ENCODE measurements at regions not wholly inside any gene's neighbourhood (a gene's known extent, or its start where the extent isn't known, plus 50 kb on each side); places are given as distances from the start of the nearest gene placed in this dataset.

DNA sequence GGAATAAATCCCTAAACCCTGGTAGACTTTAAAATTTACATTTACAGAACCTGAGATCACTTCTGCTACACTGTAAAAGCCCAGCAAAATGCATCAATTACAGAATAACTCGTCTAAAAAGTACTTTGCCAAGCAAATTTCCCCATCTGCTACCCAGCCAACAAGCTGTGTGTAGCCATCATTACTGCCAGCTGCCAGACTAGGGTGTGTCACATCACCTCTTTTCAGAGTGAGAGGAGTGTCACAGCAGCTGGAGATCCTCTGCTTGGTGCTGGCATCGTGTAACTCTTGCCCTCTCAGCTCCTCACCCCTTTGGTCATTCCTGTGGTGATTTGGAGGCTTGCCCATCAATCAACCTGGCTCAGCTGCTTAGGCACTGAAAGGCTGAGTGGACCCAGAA lies 340.4 kb upstream of the MMADHC start:
- Histone ChIP-seq H3K4me1 (no peaks in the 10 kb centered on the region), H3K27ac (no peak overlapping the region), H3K9me3 (no peaks in the 10 kb centered on the region), H3K27me3 (no peaks in the 10 kb centered on the region), H3K4me3 (no peak overlapping the region), H3K36me3 (no peaks in the 10 kb centered on the region)
- intact Hi-C loops (cut with DNase I; ENCODE audit: low total_unique reads) = no loop called here
- no peak for DNase-seq
- TF ChIP-seq POLR2A (IDR thresholded peaks at IDR 0.05) = no peak
- TF ChIP-seq, protein P1, sequence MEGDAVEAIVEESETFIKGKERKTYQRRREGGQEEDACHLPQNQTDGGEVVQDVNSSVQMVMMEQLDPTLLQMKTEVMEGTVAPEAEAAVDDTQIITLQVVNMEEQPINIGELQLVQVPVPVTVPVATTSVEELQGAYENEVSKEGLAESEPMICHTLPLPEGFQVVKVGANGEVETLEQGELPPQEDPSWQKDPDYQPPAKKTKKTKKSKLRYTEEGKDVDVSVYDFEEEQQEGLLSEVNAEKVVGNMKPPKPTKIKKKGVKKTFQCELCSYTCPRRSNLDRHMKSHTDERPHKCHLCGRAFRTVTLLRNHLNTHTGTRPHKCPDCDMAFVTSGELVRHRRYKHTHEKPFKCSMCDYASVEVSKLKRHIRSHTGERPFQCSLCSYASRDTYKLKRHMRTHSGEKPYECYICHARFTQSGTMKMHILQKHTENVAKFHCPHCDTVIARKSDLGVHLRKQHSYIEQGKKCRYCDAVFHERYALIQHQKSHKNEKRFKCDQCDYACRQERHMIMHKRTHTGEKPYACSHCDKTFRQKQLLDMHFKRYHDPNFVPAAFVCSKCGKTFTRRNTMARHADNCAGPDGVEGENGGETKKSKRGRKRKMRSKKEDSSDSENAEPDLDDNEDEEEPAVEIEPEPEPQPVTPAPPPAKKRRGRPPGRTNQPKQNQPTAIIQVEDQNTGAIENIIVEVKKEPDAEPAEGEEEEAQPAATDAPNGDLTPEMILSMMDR (IDR thresholded peaks at IDR 0.05) = no peak

DNA sequence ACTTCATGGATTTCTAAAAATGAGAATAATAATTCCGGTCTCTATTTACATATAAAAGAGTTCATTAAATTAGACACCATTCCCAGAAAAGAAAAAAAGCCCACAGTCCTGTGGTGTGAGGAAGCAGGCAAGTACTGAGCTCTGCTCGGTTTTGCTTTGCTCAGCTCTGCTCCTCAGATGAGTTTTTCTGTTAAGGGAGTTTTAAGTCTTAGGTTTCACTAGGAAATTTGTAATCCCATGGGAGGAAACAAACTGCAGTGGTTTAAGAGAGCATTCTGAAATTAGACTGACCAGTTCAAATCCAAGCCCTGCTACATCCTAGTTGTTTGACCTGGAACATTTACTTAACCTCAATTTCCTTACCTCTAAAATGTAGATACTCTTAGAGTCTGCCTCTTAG lies 338.6 kb upstream of the MMADHC start:
- no peak for TF ChIP-seq POLR2A (IDR thresholded peaks at IDR 0.05)
- TF ChIP-seq, protein P1 (IDR thresholded peaks at IDR 0.05) = no peak
- Histone ChIP-seq H3K4me1 (no peaks in the 10 kb centered on the region), H3K9me3 (no peaks in the 10 kb centered on the region), H3K27ac (no peak overlapping the region), H3K36me3 (no peaks in the 10 kb centered on the region), H3K27me3 (no peaks in the 10 kb centered on the region), H3K4me3 (no peak overlapping the region)
- DNase-seq = no peak
- intact Hi-C loops (cut with DNase I; ENCODE audit: low total_unique reads) = no loop called here

DNA sequence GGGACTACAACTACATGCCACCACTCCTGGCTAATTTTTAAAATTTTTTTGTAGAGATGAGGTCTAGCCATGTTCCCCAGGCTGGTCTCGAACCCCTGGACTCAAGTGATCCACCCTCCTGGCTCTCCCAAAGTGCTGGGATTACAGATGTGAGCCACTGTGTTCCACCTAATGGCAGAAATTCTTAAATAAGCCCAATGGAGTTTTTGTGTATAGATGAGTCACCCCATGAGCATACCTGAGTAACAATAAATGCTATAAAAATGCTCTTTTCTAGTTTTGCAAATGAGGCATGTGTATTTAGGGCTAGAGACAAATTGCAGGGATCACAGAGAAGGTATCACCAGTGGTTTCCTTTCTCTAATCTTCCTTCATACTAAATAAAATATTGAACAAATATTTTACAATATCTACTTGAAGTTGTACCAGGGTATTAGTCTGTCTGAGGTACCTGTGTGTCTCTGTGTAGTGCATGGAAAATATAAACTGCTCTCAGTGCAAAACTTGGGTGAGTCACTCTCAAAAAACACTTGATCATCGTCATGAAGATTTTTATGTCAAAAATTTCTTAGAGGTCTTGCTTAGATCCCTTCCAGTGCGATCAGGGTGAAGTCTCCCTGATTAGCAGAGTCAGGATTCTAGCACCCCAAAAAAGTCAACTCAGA lies 337.1 kb upstream of the MMADHC start:
- Histone ChIP-seq H3K4me3 (no peak overlapping the region), H3K27me3 (no peaks in the 10 kb centered on the region), H3K9me3 (no peaks in the 10 kb centered on the region), H3K27ac (no peak overlapping the region), H3K36me3 (no peaks in the 10 kb centered on the region), H3K4me1 (no peaks in the 10 kb centered on the region)
- TF ChIP-seq, protein P1 (IDR thresholded peaks at IDR 0.05) = no peak
- no peak for TF ChIP-seq POLR2A (IDR thresholded peaks at IDR 0.05)
- intact Hi-C loops (cut with DNase I; ENCODE audit: low total_unique reads) = no loop called here
- no peak for DNase-seq

DNA sequence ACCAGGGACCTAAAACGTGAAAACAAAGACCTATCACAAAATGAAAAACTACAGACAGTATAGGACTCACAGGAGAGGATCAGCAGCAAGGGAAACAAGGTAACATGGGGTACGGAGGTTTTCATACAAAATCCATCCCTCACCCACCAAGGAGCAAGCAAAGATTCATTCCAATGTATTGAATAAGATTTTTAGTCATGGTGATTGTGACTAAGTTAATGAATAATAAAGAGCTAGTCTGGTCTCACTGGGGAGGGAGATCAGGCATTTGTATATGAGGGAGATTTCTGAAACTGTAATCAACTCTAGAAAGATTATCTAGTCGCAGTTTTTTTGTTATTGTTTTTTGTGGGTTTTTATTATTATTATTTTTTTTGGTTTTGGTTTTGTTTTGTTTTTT lies 336.5 kb upstream of the MMADHC start:
- intact Hi-C loops (cut with DNase I; ENCODE audit: low total_unique reads) = no loop called here
- no peak for DNase-seq
- no peaks in the 10 kb centered on the region for H3K4me1 ChIP-seq

DNA sequence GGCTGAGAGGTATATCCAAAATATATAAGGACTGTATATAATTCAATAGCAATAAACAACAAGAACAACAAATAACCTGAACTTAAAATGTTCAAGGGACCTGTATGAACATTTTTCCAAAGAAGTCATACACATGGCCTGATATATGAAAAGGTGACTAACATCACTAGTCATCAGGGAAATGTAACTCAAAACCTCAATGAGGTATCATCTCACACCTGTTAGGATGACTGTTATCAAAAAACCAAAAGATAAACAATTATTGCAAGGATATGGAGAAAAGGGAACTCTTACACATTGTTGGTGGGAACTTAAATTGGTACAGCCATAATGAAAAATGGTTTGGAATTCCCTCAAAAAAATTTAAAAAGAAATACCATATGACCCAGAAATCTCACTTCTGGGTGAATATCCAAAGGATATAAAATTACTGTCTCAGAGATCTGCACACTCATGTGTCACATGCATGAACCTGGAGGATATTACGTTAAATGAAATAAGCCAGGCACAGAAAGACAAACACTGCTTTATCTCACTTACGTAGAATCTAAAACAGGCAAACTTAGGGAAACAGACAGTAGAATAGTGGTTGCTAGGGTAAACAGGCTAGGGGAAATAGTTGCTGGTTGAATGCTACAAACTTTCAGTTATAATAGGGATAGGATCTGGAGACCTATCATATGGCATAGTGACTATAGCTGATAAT lies 334.5 kb upstream of the MMADHC start:
- TF ChIP-seq, protein P1 (IDR thresholded peaks at IDR 0.05) = no peak
- no peak for TF ChIP-seq POLR2A (IDR thresholded peaks at IDR 0.05)
- intact Hi-C loops (cut with DNase I; ENCODE audit: low total_unique reads) = no loop called here
- Histone ChIP-seq H3K27ac (no peak overlapping the region), H3K4me1 (no peaks in the 10 kb centered on the region), H3K36me3 (no peaks in the 10 kb centered on the region), H3K27me3 (no peaks in the 10 kb centered on the region), H3K4me3 (no peak overlapping the region), H3K9me3 (no peaks in the 10 kb centered on the region)
- DNase-seq = no peak

More for the DNA sequence above, 336.5 kb upstream of the MMADHC start:
- Histone ChIP-seq H3K36me3 (no peaks in the 10 kb centered on the region), H3K27ac (no peak overlapping the region), H3K9me3 (no peaks in the 10 kb centered on the region), H3K4me3 (no peak overlapping the region), H3K27me3 (no peaks in the 10 kb centered on the region)
- no peak for TF ChIP-seq POLR2A (IDR thresholded peaks at IDR 0.05)
- TF ChIP-seq, protein P1 (IDR thresholded peaks at IDR 0.05) = no peak
